22Rv1 (cell line): ENCODE measurements at regions not wholly inside any gene's neighbourhood (a gene's known extent, or its start where the extent isn't known, plus 50 kb on each side); places are given as distances from the start of the nearest gene placed in this dataset.

Experiments
- H3K27ac ChIP-seq: fragments of 450-650 bp; 2 replicates; pipeline ENCODE4 v1.5.1; 2017
- ZFX ChIP-seq: fragments of 450-650 bp; IDR thresholded peaks from 2 replicates; pipeline ENCODE4 v1.6.1; 2017; ENCODE audit warnings: antibody characterized with exemption, borderline replicate concordance
- TF ChIP-seq, protein P1 (sequence below): fragments of 450-650 bp; IDR thresholded peaks from 2 replicates; pipeline ENCODE4 v1.5.1; 2017; ENCODE audit warnings: mild to moderate bottlenecking

DNA sequence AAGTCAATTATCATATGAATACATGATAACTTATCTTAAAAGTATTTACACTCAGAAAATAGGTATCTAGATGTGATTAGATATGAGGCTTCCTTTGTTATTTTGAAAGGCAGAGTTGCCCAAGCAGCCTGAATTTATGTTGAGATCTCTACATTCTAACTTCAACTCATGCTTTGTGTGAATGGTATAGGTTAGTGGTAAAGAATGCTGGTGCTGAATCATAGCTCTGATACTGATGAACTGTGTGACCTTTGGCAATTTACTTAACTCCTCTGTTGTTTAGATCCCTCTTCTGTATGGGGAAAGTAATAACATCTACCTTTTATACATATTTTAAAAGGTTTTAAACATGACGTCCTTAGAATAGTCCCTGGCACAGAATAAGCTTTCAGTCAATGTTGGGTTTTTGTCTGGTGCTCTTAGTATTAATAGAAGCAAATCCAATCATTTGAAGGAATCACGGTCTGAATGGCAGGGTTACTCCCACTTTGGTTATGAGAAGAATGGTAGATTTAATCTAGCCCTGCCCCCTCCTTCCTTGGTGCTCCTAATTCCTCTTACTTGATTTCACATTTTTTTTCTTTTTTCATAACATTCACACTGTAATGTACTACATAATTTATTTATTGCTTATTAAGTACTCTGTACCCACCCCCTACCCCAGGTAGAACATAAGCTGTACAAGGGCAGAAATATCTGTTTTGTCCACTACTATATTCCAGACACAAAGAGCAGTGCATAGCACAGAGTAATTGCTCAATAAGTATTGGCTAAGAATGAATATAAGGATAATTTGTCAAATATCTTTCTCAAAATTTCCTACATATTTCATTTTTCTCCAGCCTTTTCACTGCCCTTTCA lies 203.3 kb upstream of the KRR1 start:
- H3K27ac ChIP-seq = no peak overlapping the region

DNA sequence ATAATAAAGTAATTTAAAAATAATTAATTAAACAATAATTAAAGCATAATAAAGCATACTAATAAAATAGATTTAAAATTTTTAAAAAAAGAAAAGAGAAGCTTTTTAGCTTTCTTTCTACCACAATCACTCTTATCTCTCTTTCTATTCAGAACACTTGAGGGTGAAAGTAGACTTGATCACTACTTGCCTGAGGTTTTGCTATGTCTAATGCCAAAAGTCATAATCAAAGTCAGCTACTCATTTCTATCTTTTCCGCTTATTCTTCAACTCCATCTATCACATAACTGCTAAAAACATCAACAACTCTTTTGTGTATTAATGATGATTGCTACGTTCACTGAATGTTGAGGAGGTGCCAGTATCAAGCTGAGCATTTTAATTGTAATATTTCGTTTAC lies 202.0 kb upstream of the KRR1 start:
- H3K27ac ChIP-seq = no peak overlapping the region
- TF ChIP-seq, protein P1, sequence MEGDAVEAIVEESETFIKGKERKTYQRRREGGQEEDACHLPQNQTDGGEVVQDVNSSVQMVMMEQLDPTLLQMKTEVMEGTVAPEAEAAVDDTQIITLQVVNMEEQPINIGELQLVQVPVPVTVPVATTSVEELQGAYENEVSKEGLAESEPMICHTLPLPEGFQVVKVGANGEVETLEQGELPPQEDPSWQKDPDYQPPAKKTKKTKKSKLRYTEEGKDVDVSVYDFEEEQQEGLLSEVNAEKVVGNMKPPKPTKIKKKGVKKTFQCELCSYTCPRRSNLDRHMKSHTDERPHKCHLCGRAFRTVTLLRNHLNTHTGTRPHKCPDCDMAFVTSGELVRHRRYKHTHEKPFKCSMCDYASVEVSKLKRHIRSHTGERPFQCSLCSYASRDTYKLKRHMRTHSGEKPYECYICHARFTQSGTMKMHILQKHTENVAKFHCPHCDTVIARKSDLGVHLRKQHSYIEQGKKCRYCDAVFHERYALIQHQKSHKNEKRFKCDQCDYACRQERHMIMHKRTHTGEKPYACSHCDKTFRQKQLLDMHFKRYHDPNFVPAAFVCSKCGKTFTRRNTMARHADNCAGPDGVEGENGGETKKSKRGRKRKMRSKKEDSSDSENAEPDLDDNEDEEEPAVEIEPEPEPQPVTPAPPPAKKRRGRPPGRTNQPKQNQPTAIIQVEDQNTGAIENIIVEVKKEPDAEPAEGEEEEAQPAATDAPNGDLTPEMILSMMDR = no peak
- TF ChIP-seq ZFX = no peak

More for the DNA sequence above, 203.3 kb upstream of the KRR1 start:
- no peak for TF ChIP-seq ZFX
- TF ChIP-seq, protein P1 = no peak

DNA sequence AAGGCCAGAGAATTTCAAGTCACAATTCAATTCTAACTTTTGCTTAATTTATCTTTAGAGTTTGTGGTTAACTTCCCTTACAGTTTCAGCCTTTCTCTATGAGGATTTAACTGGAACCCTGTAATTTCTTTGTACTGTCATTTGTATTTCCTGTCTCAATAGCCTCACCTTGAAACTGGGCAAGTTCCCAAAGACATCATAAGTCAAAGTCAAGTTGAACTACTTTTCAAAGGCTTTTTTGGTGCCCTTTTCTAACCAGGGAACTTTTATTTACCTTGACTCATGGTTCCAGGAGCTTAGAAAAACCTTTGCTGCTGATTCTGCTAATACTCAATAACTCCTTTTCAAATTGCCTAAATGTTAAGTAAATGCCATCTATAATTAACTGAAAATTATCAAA lies 200.8 kb upstream of the KRR1 start:
- TF ChIP-seq ZFX = no peak
- TF ChIP-seq, protein P1 = no peak
- no peak overlapping the region for H3K27ac ChIP-seq

DNA sequence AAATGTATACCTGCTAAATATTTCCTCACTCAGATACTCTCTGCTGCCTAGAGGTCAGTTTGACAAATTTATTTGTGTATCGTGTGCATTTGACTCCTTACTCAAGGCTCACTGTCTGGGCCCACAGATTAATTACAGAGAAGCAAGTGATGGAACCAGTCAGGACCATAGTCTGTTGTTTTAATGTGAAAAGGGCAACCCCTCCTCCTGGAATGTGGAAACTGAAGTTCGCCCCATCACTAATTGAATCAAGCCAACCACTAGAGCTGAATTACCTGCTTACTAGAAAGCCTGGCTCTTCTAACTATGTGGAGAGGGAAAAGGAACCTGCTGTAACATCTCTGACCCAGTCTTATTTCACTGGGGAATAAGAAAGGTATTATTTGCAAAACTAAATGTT lies 199.9 kb upstream of the KRR1 start:
- TF ChIP-seq, protein P1 = no peak
- no peak for TF ChIP-seq ZFX
- no peak overlapping the region for H3K27ac ChIP-seq

DNA sequence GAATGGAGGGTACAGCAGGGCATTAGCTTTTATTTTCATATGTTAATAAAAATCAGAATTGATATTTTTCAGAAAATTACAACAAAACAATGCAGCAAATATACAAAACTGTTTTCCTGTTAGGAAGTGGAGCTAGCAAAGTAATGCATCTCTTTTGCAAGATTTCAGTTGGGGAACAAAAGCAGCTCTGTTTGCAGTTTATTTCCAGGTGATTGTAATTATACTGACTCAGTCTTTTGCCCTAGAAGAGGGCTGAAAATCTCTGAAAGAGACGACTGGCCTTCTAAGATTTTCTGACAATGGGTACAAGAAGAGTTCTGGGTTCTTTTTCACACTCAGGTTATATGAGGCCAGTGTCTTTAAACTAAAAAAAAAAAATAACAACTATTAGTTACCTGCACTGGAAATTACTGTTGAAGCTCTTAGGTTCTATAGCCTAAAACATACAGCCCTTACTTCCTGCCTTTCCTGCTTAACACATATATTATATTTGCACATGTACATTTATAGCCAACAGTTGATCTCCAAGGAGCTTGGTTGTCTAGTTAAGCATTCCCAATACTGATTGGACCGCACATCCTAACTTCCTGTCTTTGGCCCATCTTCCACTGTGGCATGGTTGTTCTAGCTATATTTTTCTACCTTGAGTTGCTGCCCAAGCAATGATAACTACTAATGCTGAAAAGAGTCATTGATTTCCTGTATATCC lies 199.1 kb upstream of the KRR1 start:
- TF ChIP-seq, protein P1 = no peak
- TF ChIP-seq ZFX = no peak
- no peak overlapping the region for H3K27ac ChIP-seq

DNA sequence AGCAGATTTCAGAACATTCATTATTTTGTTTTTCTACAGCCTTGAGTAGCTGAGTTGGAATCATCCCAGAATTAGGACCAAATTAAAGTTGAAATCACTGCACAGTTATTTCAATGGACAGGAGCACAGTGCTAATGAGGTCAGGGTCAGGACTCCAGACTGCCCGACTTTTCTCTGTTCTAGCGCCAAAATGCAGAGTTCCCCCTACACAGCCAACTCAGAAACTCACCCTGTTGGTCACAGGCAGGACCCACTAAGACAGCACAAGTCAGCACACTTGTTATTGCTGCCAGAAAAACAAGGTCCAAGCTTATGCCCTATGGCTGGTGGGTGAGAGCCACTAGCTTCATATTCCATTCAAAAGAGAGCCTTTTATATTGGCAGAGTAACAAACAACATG lies 198.1 kb upstream of the KRR1 start:
- TF ChIP-seq, protein P1 = no peak
- TF ChIP-seq ZFX = no peak
- H3K27ac ChIP-seq = no peak overlapping the region

DNA sequence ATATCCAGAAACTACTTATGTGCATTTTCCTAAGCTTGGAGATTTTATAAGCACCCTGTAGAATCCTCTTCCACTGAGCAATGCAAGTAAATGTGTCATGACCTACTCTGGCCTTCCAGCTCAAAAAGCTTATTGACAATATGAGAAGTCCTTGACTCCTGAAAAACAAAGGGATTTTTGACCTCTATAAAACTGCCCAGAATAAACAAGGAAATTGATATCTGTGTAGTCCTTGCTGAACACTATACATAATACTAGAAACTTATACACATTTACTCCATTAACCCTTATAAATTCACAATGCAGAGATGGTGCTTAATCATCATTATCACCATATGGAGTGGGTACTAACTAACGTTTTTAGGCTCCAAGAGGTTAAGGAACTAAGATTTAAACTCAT lies 197.4 kb upstream of the KRR1 start:
- TF ChIP-seq, protein P1 = no peak
- TF ChIP-seq ZFX = no peak
- H3K27ac ChIP-seq = no peak overlapping the region
